Vagina (tissue), 2 donors: ENCODE measurements at regions not wholly inside any gene's neighbourhood (a gene's known extent, or its start where the extent isn't known, plus 50 kb on each side); places are given as distances from the start of the nearest gene placed in this dataset.

ENCODE experiments used
- POLR2A ChIP-seq, 2 donors: fragments of 450-650 bp; IDR thresholded peaks; one replicate each; pipeline ENCODE4 v1.6.1; 2017; ENCODE audit warnings: antibody characterized with exemption in 2 of 2, mild to moderate bottlenecking in 2 of 2, moderate library complexity in 2 of 2
- POLR2AphosphoS5 ChIP-seq, 2 donors: sonication (generic); formaldehyde crosslinking; IDR thresholded peaks; one replicate each; pipeline ENCODE4 v1.9.0; 2017; ENCODE audit warnings: antibody characterized with exemption in 2 of 2, mild to moderate bottlenecking in 2 of 2, low read depth in 1 of 2; ENCODE audit not compliant: insufficient read depth in 1 of 2
- TF ChIP-seq, protein P1 (sequence below), 3 experiments: fragments of 450-650 bp in 2 of 3; fragments of 200-600 bp in 1 of 3; sonication (generic) in 1 of 3; IDR thresholded peaks; one replicate each; pipeline ENCODE4 v1.5.1; 2017 to 2019; ENCODE audit warnings: antibody characterized with exemption in 3 of 3, mild to moderate bottlenecking in 2 of 3, moderate library complexity in 2 of 3

DNA sequence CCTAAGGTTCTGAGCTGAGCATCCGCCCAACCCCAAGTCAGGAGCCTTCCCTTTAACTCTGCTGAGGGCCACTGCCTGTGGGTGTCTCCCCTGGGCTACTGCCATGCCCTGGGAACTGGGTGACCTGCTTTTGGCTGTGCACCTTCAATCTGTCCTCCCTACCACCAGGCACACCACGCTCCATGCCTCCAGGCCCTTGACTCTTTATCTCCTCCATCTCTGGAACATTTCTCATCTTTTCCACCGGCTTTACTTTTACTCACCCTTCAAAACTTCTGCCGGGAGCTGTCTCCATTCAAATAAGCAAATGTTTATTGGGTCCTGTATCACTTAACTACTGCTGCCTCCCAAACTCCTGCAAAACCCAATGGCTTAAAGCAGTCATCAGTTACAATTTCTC is 83.3 kb upstream of the NHSL1 start:
- TF ChIP-seq, protein P1, sequence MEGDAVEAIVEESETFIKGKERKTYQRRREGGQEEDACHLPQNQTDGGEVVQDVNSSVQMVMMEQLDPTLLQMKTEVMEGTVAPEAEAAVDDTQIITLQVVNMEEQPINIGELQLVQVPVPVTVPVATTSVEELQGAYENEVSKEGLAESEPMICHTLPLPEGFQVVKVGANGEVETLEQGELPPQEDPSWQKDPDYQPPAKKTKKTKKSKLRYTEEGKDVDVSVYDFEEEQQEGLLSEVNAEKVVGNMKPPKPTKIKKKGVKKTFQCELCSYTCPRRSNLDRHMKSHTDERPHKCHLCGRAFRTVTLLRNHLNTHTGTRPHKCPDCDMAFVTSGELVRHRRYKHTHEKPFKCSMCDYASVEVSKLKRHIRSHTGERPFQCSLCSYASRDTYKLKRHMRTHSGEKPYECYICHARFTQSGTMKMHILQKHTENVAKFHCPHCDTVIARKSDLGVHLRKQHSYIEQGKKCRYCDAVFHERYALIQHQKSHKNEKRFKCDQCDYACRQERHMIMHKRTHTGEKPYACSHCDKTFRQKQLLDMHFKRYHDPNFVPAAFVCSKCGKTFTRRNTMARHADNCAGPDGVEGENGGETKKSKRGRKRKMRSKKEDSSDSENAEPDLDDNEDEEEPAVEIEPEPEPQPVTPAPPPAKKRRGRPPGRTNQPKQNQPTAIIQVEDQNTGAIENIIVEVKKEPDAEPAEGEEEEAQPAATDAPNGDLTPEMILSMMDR (IDR thresholded peaks at IDR 0.05), result no peak
- TF ChIP-seq POLR2A (IDR thresholded peaks at IDR 0.05) (no peak), POLR2AphosphoS5 (IDR thresholded peaks at IDR 0.05; ENCODE audit: insufficient read depth in 1 of 2, low read depth in 1 of 2) (no peak)
